HG02852 (cell line): ENCODE measurements at regions not wholly inside any gene's neighbourhood (a gene's known extent, or its start where the extent isn't known, plus 50 kb on each side); places are given as distances from the start of the nearest gene placed in this dataset.
"Not testable (repeated sequence)": the region's sequence is repeated elsewhere in the genome, so short reads cannot be mapped to it uniquely, and the experiment has no call there.

ENCODE experiments used
- ATAC-seq: cut with Tn5 transposase; IDR thresholded peaks from one replicate; pipeline ENCODE4 v1.9.1; 2021; ENCODE audit warnings: mild to moderate bottlenecking, moderate library complexity; ENCODE audit not compliant: unreplicated experiment

- ATAC-seq: no peak
These were observed 457.1 kb downstream of the QKI start for GRCh38 chr6:163871616-163872015.

- no peak for ATAC-seq
These were observed 453.2 kb downstream of the QKI start for GRCh38 chr6:163867518-163868292.

- ATAC-seq: no peak
These were observed 451.7 kb downstream of the QKI start for GRCh38 chr6:163866192-163866591.

- no peak for ATAC-seq
These were observed 449.0 kb downstream of the QKI start for GRCh38 chr6:163863565-163863964.

- no peak for ATAC-seq
These were observed 448.2 kb downstream of the QKI start for GRCh38 chr6:163862701-163863100.

GRCh38 chr6:163861627-163862026, 447.1 kb downstream of the QKI start:
- no peak for ATAC-seq

- ATAC-seq: no peak
These were observed 446.0 kb downstream of the QKI start for GRCh38 chr6:163860287-163861081.

GRCh38 chr6:163858870-163859269, 444.4 kb downstream of the QKI start:
- ATAC-seq: not testable (repeated sequence)

- no peak for ATAC-seq
These were observed 442.9 kb downstream of the QKI start for GRCh38 chr6:163857421-163857820.

GRCh38 chr6:163850874-163851273, 436.4 kb downstream of the QKI start:
- ATAC-seq: no peak

- no peak for ATAC-seq
These were observed 430.2 kb downstream of the QKI start for GRCh38 chr6:163844761-163845160.

- no peak for ATAC-seq
These were observed 429.8 kb downstream of the QKI start for GRCh38 chr6:163844357-163844756.

GRCh38 chr6:163843218-163843617, 428.7 kb downstream of the QKI start:
- no peak for ATAC-seq

GRCh38 chr6:163842467-163842866, 427.9 kb downstream of the QKI start:
- ATAC-seq: peak; percentile 84

GRCh38 chr6:163841733-163842132, 427.2 kb downstream of the QKI start:
- no peak for ATAC-seq

- no peak for ATAC-seq
These were observed 426.8 kb downstream of the QKI start for GRCh38 chr6:163841326-163841725.

- ATAC-seq: no peak
These were observed 426.4 kb downstream of the QKI start for GRCh38 chr6:163840880-163841279.

- ATAC-seq: no peak
These were observed 424.8 kb downstream of the QKI start for GRCh38 chr6:163839296-163839695.

GRCh38 chr6:163837691-163838431, 423.3 kb downstream of the QKI start:
- ATAC-seq: no peak

GRCh38 chr6:163836876-163837690, 422.6 kb downstream of the QKI start:
- no peak for ATAC-seq
